HEK293T (cell line): ENCODE measurements at regions not wholly inside any gene's neighbourhood (a gene's known extent, or its start where the extent isn't known, plus 50 kb on each side); places are given as distances from the start of the nearest gene placed in this dataset.
"Not testable (repeated sequence)": the region's sequence is repeated elsewhere in the genome, so short reads cannot be mapped to it uniquely, and the experiment has no call there.

Source experiments
- ELF4 ChIP-seq: fragments of 450-650 bp; IDR thresholded peaks from 2 replicates; pipeline ENCODE4 v1.6.1; 2017; ENCODE audit warnings: antibody characterized with exemption
- FOXA1 ChIP-seq: fragments of 450-650 bp; IDR thresholded peaks from 2 replicates; pipeline ENCODE4 v1.6.1; 2016; ENCODE audit warnings: mild to moderate bottlenecking

GRCh38 chr14:78056890-78057289, 113.3 kb upstream of the NRXN3 start:
- not testable (repeated sequence) for TF ChIP-seq FOXA1, ELF4
